ENCODE measurements at regions not wholly inside any gene's neighbourhood (a gene's known extent, or its start where the extent isn't known, plus 50 kb on each side); places are given as distances from the start of the nearest gene placed in this dataset.

DNA sequence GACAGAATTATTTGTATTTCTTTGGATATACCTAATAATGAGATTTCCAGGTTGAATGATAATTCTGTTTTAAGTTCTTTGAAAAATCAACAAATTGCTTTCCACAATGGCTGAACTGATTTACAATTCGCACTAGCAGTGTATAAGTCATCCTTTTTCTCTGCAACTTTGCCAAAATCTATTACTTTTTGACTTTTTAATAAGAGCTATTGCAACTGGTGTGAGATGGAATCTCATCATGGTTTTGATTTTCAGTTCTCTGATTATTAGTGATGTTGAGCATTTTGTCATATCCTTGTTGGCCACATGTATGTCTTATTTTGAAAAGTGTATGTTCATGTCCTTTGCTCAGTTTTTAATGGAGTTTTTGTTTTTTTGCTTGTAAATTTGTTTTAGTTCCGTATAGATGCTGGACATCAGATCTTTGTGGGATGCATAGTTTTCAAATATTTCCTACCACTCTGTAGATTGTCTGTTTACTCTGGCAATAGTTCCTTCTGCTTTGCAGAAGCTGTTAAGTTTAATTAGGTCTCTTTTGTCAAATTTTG, 409.8 kb upstream of the CITED2 start:
- H3K27ac ChIP-seq: no peak overlapping the region
- 93 to 98% methylated on average over 2 of the region's 2 CpGs for WGBS, 2 donors
- intact Hi-C loops (cut with DNase I; ENCODE audit: low total_unique reads): no loop called here

DNA sequence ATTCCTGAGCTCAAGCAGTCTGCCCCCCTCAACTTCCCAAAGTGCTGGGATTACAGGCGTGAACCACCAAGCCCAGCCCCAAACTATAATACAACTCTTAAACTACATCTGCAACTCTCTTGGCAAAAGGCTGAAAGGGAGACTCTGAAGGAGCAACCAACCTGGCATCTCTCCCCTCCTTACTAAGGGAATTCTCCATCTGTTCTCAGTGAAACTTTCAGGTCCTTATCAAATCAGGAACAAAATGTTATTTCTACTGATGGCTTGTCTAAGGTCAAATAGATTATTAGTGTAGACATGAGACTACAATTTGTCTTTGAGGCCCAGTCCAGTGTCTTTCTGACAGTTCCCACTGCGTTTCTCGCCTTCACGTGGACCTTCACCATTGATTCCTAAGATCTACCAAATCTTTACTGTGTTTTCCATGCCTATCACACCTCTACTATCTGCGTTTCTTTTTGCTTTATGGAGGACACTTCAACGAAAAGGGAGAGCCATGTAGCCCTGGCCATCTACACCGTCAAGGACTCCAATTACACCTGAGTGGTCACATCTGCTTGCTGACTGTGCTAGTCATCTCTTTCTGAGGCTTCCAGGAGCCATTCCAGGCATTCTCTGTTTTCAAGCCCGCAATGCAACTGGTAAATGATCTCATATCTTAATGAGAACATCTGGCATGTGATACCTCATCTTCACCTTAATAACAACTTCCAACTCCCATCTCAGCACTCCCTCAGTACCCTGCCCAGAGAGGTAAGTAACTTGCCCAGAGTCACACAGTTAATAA, 405.7 kb upstream of the CITED2 start:
- H3K27ac ChIP-seq: no peak overlapping the region
- no peak for DNase-seq
- TF ChIP-seq, protein P1, sequence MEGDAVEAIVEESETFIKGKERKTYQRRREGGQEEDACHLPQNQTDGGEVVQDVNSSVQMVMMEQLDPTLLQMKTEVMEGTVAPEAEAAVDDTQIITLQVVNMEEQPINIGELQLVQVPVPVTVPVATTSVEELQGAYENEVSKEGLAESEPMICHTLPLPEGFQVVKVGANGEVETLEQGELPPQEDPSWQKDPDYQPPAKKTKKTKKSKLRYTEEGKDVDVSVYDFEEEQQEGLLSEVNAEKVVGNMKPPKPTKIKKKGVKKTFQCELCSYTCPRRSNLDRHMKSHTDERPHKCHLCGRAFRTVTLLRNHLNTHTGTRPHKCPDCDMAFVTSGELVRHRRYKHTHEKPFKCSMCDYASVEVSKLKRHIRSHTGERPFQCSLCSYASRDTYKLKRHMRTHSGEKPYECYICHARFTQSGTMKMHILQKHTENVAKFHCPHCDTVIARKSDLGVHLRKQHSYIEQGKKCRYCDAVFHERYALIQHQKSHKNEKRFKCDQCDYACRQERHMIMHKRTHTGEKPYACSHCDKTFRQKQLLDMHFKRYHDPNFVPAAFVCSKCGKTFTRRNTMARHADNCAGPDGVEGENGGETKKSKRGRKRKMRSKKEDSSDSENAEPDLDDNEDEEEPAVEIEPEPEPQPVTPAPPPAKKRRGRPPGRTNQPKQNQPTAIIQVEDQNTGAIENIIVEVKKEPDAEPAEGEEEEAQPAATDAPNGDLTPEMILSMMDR (IDR thresholded peaks at IDR 0.05): no peak
- TF ChIP-seq POLR2A (IDR thresholded peaks at IDR 0.05): no peak
- no peak overlapping the region for H3K4me3 ChIP-seq
- peaks cover 5% of the 10 kb centered on the region for H3K4me1 ChIP-seq
- H3K36me3 ChIP-seq (ENCODE audit: low read depth, missing control alignments): no peaks in the 10 kb centered on the region
- intact Hi-C loops (cut with DNase I; ENCODE audit: low total_unique reads): no loop called here
- H3K9me3 ChIP-seq: no peaks in the 10 kb centered on the region
- 79 to 80% methylated on average over 8 of the region's 8 CpGs for WGBS, 2 donors
- H3K27me3 ChIP-seq: no peaks in the 10 kb centered on the region

More for the DNA sequence above, 409.8 kb upstream of the CITED2 start:
- TF ChIP-seq POLR2A (IDR thresholded peaks at IDR 0.05): no peak
- TF ChIP-seq, protein P1 (IDR thresholded peaks at IDR 0.05): no peak
- no peak overlapping the region for H3K4me3 ChIP-seq
- DNase-seq: no peak
- H3K4me1 ChIP-seq: no peaks in the 10 kb centered on the region
- H3K27me3 ChIP-seq: no peaks in the 10 kb centered on the region
- no peaks in the 10 kb centered on the region for H3K36me3 ChIP-seq (ENCODE audit: low read depth, missing control alignments)
- no peaks in the 10 kb centered on the region for H3K9me3 ChIP-seq

DNA sequence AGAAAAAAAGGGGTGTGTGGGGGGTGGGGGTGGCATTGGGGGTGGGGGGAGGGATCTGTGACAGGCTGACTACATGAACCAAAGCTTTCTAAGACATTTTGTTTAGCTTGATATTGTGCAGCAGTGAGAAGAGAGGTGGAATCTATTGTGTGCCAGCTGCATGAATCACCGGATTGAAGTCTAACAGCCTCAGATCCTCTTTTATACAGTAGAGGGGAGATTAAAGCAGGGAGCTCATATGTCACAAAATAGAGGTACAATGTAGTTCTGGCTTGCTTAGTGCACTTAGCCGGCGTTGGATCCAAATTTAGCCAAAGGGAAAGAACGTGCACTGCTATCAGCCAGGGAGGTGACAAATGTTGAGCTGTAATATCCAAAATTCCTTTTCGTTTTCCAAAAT, 404.2 kb upstream of the CITED2 start:
- no peaks in the 10 kb centered on the region for H3K27me3 ChIP-seq
- peaks cover 5% of the 10 kb centered on the region for H3K4me1 ChIP-seq
- no peaks in the 10 kb centered on the region for H3K36me3 ChIP-seq (ENCODE audit: low read depth, missing control alignments)
- no peak overlapping the region for H3K27ac ChIP-seq
- H3K9me3 ChIP-seq: no peaks in the 10 kb centered on the region
- TF ChIP-seq, protein P1 (IDR thresholded peaks at IDR 0.05): no peak
- no peak for TF ChIP-seq POLR2A (IDR thresholded peaks at IDR 0.05)
- no peak for DNase-seq
- H3K4me3 ChIP-seq: no peak overlapping the region
- intact Hi-C loops (cut with DNase I; ENCODE audit: low total_unique reads): no loop called here
- 50 to 51% methylated on average over 5 of the region's 5 CpGs for WGBS, 2 donors

DNA sequence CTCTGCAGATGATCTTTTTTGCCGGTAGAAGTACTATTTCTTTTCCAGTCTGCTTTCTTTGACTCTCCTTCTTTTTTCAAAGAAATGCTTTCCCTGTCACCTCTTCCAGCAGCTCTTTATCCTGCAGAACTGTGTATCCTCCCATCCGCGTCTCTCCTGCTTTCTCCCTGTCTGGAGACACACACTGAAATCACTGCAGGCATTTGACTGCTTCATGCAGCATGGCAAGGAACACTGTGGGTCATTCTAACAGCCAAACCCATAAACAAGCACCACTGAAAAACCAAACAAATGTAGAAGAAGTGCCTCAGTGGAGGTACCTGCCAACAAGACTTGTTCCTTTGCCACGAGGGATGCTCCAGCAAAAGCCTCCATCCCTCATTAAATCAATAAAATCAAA, 403.7 kb upstream of the CITED2 start:
- Histone ChIP-seq H3K36me3 (ENCODE audit: low read depth, missing control alignments) (no peaks in the 10 kb centered on the region), H3K27ac (no peak overlapping the region), H3K27me3 (no peaks in the 10 kb centered on the region), H3K9me3 (no peaks in the 10 kb centered on the region), H3K4me1 (peaks cover 5% of the 10 kb centered on the region), H3K4me3 (no peak overlapping the region)
- WGBS, 2 donors: 56 to 67% methylated on average over 4 of the region's 4 CpGs
- intact Hi-C loops (cut with DNase I; ENCODE audit: low total_unique reads): no loop called here
- TF ChIP-seq, protein P1 (IDR thresholded peaks at IDR 0.05): no peak
- no peak for TF ChIP-seq POLR2A (IDR thresholded peaks at IDR 0.05)
- no peak for DNase-seq
